Neural progenitor cell (in vitro differentiated cells): ENCODE measurements at regions not wholly inside any gene's neighbourhood (a gene's known extent, or its start where the extent isn't known, plus 50 kb on each side); places are given as distances from the start of the nearest gene placed in this dataset.
"Not testable (repeated sequence)": the region's sequence is repeated elsewhere in the genome, so short reads cannot be mapped to it uniquely, and the experiment has no call there.

Experiments used
- EZH2phosphoT487 ChIP-seq: fragments of 200-600 bp; sonication (generic); IDR thresholded peaks from 2 replicates; pipeline ENCODE4 v1.6.1; 2017; ENCODE audit warnings: antibody characterized with exemption
- TF ChIP-seq, protein P1 (sequence below): fragments of 200-600 bp; sonication (generic); IDR thresholded peaks from 2 replicates; pipeline ENCODE4 v1.5.1; 2017; ENCODE audit warnings: antibody characterized with exemption, mild to moderate bottlenecking

GRCh38 chr2:193140895-193141294 lies 946.2 kb upstream of the TMEFF2 start:
- TF ChIP-seq, protein P1, sequence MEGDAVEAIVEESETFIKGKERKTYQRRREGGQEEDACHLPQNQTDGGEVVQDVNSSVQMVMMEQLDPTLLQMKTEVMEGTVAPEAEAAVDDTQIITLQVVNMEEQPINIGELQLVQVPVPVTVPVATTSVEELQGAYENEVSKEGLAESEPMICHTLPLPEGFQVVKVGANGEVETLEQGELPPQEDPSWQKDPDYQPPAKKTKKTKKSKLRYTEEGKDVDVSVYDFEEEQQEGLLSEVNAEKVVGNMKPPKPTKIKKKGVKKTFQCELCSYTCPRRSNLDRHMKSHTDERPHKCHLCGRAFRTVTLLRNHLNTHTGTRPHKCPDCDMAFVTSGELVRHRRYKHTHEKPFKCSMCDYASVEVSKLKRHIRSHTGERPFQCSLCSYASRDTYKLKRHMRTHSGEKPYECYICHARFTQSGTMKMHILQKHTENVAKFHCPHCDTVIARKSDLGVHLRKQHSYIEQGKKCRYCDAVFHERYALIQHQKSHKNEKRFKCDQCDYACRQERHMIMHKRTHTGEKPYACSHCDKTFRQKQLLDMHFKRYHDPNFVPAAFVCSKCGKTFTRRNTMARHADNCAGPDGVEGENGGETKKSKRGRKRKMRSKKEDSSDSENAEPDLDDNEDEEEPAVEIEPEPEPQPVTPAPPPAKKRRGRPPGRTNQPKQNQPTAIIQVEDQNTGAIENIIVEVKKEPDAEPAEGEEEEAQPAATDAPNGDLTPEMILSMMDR: not testable (repeated sequence)
- not testable (repeated sequence) for TF ChIP-seq EZH2phosphoT487
